ENCODE measurements at regions not wholly inside any gene's neighbourhood (a gene's known extent, or its start where the extent isn't known, plus 50 kb on each side); places are given as distances from the start of the nearest gene placed in this dataset.

DNA sequence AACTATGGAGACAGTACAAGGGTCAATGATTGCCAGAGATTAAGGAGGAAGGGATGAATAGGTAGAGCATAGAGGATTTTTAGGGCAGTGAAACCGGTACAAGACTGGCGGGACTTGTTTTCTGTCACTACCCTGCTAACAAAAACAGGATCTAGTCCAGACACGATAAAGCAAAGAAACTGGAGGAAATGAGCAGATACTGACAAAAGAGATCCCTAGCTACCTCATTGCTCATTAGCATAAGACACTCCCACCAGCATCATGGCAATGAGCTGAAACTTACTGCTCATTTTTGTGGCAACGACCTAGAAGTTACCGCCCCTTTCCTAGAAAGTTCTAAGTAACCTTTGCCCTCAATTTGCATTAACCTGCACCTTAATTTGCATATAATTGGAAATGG, 131.2 kb downstream of the ETAA1 start:
- no peak overlapping the region for H3K4me3 ChIP-seq (ENCODE audit: low read depth, low read length)
- no peak for DNase-seq (ENCODE audit: low read depth)

DNA sequence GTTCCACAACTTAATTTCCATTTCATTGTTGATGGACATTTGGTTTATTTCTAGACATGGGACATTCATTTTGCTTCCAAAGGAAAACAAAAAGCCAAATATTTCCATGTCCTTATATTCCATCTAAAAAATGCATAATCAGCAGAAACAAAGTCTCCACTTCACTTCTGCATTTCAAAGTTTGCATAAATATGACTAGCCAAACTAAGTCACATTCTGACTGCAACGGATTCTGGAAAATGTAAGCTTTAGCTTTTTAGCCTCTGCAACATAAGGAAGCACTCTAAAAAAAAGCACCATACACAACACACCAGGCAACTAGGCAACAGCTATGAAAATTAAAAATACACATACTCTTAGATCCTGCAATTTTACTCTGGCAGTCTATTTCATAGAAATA, 135.3 kb downstream of the ETAA1 start:
- no peak overlapping the region for H3K4me3 ChIP-seq (ENCODE audit: low read depth, low read length)
- TF ChIP-seq, protein P1, sequence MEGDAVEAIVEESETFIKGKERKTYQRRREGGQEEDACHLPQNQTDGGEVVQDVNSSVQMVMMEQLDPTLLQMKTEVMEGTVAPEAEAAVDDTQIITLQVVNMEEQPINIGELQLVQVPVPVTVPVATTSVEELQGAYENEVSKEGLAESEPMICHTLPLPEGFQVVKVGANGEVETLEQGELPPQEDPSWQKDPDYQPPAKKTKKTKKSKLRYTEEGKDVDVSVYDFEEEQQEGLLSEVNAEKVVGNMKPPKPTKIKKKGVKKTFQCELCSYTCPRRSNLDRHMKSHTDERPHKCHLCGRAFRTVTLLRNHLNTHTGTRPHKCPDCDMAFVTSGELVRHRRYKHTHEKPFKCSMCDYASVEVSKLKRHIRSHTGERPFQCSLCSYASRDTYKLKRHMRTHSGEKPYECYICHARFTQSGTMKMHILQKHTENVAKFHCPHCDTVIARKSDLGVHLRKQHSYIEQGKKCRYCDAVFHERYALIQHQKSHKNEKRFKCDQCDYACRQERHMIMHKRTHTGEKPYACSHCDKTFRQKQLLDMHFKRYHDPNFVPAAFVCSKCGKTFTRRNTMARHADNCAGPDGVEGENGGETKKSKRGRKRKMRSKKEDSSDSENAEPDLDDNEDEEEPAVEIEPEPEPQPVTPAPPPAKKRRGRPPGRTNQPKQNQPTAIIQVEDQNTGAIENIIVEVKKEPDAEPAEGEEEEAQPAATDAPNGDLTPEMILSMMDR (conservative IDR thresholded peaks at IDR 0.05; ENCODE audit: low read depth, low read length), result no peak
- DNase-seq (ENCODE audit: low read depth), result no peak

More for the DNA sequence above, 131.2 kb downstream of the ETAA1 start:
- TF ChIP-seq, protein P1 (conservative IDR thresholded peaks at IDR 0.05; ENCODE audit: low read depth, low read length), result no peak

DNA sequence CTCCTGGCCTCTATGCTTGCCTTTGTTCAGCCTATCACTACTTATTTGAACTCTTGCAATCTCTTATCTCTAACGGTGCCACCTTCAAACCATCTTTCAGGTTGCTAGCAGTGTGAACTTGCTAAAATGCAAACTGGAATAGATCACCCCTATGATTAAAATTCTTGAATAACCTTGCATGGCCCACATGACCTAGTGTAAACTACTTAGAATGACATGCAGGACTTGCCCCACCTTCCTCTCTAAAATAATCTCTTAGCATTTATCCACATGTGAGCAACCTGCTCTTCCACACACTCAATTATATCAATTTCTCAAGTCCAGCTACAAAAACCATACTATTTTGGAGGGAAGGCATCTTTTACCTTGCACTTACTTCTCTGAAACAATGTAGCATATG, 137.6 kb downstream of the ETAA1 start:
- no peak overlapping the region for H3K4me3 ChIP-seq (ENCODE audit: low read depth, low read length)
- DNase-seq (ENCODE audit: low read depth), result no peak
- TF ChIP-seq, protein P1 (conservative IDR thresholded peaks at IDR 0.05; ENCODE audit: low read depth, low read length), result no peak

DNA sequence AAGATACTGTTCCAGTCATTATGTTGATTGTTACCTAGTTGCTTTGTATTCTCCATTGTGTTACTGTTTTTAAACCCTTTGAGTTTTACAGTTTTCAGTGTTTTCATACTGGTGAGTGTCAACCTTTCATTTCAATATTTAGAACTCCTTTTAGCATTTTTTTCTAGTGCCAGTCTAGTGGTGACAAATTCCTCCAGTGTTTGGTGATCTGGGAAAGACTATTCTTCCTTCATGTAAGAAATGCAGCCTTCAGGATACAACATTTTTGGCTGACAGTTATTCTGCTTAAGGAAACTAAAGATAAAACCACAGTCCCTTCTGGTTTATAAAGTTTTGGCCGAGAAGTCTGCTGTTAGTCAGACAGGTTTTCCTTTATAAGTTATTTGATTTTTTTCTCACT, 143.8 kb downstream of the ETAA1 start:
- DNase-seq (ENCODE audit: low read depth), result no peak
- no peak overlapping the region for H3K4me3 ChIP-seq (ENCODE audit: low read depth, low read length)
- TF ChIP-seq, protein P1 (conservative IDR thresholded peaks at IDR 0.05; ENCODE audit: low read depth, low read length), result no peak

DNA sequence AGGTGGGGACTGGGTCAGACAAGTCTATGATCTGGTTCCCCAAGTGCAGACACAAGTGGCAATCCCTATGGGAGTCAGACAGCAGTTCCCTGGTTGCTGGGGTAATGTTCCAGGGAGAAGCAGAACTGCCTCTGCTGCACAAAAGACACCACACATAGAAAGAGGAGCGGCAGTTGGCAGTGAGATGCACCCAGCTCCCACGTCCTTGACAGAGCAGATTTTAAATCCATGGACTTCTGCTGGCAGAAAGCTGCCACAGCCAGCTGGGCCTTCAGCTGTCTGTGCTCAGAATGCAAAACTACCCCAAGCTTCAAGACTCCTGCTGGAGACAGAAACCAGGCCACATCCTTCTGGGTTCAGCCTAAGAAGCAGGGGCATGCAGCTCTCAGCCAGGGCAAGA, 147.2 kb downstream of the ETAA1 start:
- TF ChIP-seq, protein P1 (conservative IDR thresholded peaks at IDR 0.05; ENCODE audit: low read depth, low read length), result no peak
- no peak for DNase-seq (ENCODE audit: low read depth)
- no peak overlapping the region for H3K4me3 ChIP-seq (ENCODE audit: low read depth, low read length)

DNA sequence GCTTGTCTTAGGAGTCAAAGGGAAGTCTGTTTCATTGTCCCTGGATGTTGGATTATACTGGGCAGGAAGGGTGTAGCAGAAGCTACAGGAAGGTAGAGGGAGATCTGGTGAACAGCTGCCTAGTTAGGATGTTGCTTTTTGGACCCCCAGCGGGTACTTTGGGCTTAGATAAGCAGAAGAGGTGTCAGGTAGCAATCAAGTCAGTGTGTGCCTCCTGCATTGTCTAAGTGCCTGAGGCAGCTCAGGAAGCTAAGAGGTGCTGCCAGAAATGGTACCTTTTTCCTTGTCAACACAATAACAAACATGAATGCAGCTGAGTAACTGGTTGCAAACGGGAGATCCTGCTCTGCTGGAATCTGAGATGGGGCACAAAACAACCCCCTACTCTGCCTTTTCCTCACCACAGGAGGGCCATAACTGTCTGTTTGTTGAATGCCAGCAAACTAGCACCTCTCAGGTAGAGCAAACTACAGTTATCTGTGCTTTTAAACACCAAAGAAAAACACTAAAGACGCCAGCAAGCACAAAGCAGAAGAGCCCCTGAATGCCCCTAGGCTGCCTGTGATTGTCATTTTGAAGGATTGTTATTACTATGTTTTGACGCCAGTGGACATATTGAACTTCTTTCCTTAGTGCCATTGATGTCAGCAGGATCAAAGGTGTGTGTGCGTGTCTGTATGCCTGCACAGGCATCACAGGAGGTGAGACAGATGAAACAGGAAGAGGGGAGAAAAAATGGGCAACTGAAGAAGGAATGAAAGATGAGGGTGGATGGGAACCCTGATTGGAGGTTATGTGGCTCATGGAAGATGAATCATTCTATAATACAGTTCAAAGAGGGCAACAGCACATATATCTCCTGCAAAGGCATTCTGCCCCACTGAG, 151.4 kb downstream of the ETAA1 start:
- TF ChIP-seq, protein P1 (conservative IDR thresholded peaks at IDR 0.05; ENCODE audit: low read depth, low read length), result no peak
- no peak for DNase-seq (ENCODE audit: low read depth)

DNA sequence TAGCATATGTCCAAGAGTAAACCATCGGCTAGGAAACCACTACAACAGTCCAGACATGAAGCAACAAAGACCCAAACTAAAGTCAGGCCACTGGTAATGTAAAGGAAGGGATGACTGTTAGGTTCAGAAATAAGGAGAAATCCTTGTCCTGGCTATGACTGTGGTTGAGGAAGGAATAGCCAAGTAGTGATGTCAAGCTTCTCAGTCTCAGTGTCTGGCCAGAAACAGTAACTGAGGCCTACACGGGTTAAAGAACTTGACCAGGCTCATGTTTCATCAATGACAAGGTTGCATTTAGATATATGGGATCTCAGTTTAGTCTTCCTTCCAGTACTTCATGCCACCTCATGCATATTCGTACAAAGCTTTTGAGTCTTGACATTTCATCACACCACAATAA, 162.0 kb downstream of the ETAA1 start:
- no peak overlapping the region for H3K4me3 ChIP-seq (ENCODE audit: low read depth, low read length)
- no peak for DNase-seq (ENCODE audit: low read depth)
- TF ChIP-seq, protein P1 (conservative IDR thresholded peaks at IDR 0.05; ENCODE audit: low read depth, low read length), result no peak

More for the DNA sequence above, 151.4 kb downstream of the ETAA1 start:
- no peak overlapping the region for H3K4me3 ChIP-seq (ENCODE audit: low read depth, low read length)
